HK-2 (cell line): ENCODE measurements at regions not wholly inside any gene's neighbourhood (a gene's known extent, or its start where the extent isn't known, plus 50 kb on each side); places are given as distances from the start of the nearest gene placed in this dataset.
"Not testable (repeated sequence)": the region's sequence is repeated elsewhere in the genome, so short reads cannot be mapped to it uniquely, and the experiment has no call there.

Experiments used
- DNase-seq: peaks from one replicate; pipeline ENCODE4 v3.0.0-alpha.2; 2018; ENCODE audit not compliant: unreplicated experiment

DNA sequence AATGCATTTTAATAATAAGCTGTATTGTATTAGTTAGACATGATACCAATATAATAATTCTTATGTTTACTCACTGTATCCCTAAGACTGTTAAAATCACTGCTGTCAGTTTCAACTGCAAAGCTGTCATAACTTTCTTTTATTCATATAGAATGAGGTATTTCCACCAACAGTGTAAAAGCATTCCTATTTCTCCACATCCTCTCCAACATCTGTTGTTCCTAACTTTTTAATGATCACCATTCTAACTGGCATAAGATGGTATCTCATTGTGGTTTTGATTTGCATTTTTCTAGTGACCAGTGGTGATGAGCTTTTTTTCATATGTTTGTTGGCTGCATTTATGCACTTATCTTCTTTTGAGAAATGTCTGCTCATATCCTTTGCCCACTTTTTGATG, 177.6 kb upstream of the MME start:
- DNase-seq = not testable (repeated sequence)

DNA sequence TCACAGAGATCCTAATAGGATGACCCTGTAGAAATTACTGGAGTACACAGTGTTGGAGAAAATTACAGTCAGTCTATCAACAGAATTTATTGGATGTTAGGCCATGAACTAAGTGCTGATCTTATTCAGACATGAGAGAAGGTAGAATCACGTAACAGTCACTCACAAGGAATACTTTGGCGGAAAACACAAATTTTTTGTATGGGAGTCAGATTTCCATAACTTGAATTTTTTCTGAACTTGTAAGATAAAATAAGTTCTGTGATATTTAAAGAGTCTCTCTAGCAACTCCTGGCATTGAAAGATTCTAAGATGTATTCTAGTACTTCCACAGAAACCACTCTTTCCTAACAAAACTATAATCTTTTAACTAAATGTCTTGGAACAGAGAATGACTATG, 178.8 kb upstream of the MME start:
- DNase-seq = no peak

DNA sequence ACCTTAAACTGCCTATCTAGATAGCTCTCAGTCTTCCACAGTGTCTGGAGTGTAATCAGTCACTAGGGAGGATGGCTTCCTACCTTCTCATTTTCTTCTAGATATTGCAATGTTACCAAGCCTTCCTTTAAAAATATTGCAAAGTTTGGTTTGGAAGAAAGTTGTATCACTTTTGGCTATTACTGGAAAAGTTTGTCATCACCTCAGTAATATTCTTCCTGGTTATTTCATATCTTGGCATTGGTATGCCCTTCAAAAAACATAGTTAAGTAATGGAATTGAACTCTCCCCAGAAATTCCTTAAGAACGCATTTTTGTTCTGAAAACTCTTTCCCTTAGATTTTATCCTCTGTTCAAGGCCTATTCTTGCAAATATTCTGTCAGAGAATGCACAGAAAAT, 179.3 kb upstream of the MME start:
- DNase-seq = no peak

DNA sequence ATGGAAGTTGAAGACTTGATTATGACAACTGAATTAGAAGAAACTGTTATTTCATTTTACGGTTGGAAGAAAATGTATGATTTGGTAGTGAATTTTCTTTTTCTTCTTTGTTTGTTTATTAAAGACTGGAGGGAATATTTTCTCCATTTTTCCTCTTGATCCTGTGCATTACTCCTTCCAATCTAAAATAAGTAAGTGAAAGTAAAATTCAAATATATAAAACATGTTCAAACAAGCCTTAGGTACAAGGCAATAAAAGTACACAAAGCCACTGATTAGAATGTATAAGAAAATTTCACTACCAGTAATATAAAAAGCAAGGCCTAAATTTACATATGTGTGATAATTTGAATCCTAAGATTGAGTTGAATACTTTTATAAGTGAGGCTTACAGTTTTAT, 181.2 kb upstream of the MME start:
- no peak for DNase-seq

DNA sequence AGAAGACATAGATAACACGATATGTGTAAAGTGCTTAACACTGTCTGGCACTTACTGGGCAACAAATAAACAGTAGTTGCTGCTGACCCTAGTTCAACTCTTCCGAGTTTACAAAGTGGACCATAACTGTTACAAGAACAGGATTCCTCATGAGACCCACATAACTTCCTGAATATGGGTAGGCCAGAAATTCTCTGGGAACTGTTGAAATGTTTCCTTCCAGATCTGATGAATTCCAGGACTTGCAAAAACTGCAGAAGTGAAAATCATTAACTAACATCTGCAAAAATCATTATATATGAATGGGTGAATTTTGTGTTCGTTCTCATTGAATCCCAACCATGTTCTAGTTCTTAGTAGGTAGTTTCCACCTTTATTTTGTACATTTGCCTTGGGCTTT, 181.7 kb upstream of the MME start:
- no peak for DNase-seq

DNA sequence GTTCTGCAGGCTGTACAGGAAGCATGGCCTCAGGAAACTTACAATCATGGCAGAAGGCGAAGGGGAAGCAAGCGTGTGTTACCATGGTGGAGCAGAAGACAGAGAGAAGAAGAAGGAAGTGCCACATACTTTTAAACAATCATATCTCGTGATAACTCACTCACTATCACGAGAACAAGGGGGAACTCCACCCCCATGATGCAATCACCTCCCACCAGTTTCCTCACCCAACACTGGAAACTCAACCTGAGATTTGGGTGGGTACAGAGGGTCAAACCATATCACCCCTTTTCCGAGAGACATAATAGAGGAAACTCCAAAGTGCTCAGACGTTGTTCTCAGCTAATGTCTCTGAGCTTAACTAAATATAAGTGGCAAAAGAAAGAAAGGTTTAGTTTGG, 186.3 kb upstream of the MME start:
- DNase-seq = no peak

DNA sequence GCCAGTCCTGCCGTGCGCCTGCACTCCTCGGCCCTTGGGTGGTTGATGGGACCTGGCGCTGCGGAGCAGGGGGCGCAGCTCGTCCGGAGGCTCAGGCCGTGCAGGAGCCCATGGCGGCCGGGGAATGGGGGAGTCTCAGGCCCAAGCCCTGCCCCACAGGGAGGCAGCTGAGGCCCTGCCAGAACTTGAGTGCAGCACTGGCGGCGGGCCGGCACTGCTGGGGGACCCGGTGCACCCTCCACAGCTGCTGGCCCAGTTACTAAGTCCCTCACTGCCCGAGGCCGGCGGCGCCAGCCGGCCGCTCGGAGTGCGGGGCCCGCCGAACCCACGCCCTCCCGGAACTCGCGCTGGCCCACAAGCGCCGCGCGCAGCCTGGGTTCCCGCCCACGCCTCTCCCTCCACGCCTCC, 190.9 kb upstream of the MME start:
- DNase-seq = no peak

DNA sequence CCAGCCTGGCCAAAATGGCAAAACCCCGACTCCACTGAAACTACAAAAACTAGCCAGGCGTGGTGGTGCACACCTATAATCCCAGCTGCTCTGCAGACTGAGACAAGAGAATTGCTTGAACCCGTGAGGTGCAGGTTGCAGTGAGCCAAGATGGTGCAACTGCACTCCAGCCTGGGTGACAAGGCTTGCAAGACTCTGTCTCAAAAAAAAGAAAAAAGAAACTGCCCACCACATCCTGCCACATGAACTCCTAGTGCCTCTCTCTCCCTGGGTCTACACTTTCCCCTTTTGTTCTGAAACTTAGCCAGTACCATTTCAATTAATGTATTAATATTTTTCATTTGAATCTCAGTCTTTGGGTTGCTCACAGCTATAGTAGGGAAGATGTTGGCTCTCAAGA, 192.2 kb upstream of the MME start:
- DNase-seq = no peak

DNA sequence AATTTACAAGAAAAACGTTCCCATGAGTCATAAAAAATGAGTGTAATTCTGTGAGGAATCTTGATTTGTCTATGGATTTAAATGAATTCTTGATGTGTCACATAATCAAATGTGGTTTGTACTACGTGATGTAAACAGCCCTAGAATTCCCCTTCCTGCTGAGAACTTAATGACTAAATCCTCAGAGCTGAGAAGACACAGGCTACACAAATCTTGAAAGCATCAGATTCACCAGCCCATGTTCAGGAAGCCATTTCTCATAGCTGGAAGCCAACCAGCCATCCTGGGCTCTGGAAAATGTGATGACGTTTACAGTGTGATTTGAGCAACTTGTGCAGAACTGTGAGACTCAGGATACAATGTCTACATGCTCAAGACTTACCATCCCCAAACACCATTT, 193.7 kb upstream of the MME start:
- DNase-seq = peak; percentile 25

DNA sequence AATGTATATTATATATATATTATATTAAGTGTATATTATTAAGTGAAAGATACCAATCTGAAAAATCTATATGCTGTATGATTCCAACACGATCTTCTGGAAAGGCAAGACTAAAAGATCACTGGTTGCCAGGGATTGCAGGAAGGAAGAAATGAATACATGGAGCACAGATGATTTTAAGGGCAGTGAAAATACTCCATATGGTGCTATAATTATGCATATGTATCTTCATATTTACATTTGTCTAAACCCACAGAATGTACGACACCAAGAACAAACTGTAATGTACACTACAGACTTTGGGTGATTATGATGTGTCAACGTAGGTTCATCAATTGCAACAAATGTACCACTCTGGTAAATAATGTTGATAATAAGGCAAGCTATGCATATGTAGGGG, 194.7 kb upstream of the MME start:
- DNase-seq = no peak

DNA sequence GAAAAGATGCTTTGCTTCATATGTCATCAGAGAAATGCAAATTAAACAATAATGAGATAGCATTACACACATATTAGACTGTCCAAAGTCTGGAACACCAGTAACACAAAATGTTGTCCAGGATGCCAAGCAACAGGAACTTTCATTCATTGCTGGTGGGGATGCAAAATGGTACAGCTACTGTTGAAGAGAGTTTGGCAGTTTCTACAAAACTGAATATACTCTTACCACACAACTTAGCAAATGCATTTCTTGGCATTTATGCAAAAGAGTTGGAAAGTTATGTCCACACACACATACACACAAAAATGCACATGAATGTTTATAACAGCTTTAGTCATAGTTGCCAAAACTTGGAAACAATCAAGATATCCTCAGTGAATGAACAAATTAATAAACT, 195.2 kb upstream of the MME start:
- DNase-seq = no peak

DNA sequence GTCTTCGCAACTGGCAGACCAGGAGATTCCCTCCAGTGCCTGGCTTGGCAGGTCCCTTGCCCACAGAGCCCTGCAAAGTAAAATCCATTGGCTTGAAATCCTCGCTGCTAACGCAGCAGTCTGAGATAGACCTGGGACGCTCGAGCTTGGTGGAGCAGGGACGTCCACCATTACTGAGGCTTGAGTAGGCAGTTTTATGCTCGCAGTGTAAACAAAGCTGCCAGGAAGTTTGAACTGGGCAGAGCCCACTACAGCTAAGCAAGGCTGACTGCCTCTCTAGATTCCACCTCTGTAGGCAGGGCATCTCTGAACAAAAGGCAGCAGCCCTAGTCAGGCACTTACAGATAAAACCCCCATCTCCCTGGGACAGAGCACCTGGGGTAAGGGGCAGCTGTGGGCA, 205.0 kb upstream of the MME start:
- no peak for DNase-seq

DNA sequence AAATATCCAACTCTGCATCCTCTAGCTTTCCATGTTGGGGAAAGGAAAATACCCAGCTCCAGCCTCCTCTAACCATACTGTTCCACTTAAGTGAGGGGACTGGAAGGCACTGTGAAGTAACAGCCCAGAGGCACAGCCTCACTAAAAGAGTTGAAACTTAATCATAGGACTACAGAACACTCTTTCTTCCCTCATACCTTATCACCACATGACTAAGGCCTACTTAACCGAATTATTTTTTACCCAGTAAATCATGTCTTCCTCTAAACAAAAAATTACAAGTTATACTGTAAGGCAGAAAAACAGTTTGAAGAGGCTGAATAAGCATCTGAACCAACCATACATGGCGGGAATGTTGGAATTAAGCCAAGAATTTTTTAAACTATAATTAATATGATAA, 207.4 kb upstream of the MME start:
- DNase-seq = no peak

DNA sequence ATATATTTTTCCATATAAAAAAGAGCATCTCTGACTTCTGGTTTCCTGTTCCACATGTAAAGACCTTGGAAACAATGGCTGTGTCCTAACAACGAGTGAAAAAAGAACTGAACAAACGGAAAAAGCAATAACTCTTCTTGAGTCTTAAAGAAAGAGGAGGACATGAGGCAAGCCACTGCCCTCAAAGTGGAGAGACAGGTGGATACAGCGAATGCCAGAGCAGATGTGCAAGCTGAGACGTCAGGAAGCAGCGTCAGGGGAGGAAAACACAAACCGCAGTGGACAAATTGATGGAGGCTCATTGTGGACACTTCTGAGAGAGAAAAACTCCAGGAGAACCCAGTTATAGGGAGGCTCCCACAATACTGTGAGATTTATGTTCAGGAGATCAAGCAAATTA, 208.0 kb upstream of the MME start:
- DNase-seq = no peak

DNA sequence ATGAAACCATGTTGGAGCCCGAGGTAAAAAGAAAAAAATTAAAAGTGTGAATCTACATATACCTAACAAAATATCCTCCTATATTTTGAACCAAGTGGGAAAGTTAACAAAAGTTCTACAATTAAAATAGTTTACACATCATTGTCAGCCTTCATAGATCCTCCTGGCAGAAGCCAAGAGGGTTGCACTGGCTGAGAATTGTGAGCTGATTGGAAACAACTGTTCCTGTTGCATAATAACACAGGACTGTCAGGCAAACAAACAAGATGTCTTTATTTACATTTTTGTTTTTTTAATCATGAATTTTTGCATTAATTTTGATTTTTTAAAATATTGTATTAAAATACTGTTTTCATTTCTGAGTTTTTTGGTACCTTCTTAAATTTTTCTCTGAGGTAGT, 215.2 kb upstream of the MME start:
- no peak for DNase-seq

DNA sequence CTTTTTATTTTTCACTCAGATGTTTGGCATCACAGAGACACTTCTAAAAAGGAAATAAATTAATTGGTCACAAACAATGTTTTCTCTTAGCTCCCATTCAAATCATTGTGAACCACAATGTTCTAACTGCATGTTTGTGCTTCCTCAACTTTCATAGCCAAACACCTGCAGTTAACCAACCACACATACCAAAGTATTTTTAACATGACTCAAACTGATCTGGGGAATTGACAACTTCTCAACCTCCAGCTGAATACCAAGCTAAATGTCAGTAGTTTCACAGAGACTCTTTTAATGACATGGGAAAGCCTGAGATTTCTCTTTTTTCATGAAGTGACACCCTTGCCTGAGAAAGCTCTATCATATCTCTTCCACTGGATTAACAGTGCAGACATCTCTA, 217.9 kb upstream of the MME start:
- DNase-seq = no peak

DNA sequence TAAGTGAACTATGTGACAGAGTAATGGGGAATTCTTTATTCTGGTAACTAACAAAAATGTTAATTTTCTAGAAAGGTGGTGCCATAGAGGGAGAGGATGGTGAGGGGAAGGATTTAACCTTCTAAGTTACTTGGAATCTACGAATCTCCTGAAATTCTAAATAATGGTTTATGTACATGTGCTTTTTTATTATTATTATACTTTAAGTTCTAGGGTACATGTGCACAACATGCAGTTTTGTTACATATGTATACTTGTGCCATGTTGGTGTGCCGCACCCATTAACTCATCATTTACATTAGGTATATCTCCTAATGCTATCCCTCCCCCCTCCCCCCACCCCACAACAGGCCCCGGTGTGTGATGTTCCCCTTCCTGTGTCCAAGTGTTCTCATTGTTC, 227.1 kb upstream of the MME start:
- DNase-seq = not testable (repeated sequence)

DNA sequence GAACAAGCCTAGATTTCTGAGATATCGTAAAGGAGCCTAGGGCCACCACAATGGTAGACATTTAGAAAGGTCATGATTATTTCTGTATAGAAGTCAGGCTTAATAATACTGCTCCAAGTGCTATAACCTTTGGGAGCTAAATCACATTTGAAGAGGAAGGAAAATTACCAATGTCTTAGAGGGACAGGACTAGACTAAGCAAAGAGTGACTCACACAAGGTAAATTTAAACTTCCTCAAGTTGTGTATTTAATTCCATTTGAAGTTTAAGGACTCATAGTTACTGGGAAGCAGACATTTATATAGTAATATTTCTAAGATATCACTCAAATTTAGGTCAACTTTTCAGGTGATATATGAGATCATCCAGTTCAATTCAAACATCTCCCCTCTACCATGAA, 227.6 kb upstream of the MME start:
- no peak for DNase-seq

DNA sequence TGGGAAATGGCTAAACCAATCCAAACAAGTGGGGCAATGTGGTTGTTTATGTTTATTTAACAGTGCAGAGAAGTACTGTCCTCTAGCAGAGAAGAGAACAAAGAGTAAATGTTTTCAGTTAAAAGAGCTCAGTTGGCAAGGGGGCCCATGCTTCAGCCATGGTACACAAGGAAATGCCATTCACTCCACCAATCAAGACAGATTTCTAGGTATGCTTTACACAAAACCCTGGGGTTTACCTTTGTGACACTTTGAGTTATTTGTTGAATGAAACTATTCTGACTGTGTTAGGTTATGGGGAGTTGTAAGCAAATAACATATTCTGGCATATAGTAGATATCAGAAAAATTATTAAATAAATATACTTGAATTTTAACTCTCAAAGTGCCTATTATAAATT, 228.5 kb upstream of the MME start:
- DNase-seq = no peak

DNA sequence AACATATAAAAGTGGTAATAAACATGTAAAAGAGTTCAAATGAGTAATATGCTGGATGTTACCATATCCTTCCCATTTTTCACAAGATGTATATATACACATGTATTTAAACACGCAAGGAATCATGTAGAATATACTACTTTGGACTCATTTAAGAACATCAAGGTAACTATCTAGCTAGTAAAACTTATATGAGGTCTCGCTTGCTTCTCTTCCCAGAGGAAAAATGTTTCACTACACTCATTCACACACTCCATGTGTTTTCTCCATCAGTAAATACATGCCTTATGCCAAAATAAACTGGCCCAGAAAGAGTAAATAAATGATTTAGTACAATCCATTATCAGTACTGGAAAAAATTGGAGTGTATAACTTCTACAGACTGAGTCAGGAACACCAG, 229.2 kb upstream of the MME start:
- no peak for DNase-seq

DNA sequence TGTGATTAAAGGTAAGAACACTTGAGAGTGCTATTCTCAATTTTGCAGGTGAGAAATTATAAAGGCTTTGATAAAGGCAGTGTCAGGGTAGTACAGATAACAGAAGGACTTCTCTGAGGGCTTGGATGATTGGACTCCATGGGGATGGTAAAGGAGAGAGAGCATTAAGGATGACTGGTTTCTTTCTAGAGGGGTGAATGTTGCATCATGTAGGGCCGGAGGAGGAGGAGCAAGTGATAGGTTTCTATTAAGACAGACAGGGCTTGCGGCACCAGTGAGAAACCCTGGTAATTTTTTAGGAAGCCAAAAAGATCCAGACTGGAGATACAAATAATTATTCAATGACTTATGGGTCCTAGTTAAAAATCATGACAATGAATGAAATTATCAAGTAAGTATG, 230.7 kb upstream of the MME start:
- DNase-seq = no peak

DNA sequence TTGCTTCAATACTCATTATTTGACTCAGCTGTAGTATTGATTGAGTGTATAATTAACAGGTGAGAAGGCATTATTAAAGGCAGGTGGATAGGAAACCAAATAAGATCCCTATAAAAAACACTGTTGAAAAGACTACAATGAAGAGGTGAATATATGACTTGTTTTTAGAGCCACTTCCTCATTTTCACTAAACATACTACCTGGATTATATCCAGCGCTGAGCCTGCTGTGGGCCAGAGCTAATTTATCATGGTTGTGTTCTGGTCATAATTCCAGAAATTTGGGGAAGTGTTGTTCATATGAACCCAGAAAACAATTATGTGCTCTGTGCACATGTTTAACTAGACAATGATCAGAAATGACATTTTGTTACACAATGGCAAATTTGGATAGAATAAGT, 235.3 kb upstream of the MME start:
- no peak for DNase-seq

DNA sequence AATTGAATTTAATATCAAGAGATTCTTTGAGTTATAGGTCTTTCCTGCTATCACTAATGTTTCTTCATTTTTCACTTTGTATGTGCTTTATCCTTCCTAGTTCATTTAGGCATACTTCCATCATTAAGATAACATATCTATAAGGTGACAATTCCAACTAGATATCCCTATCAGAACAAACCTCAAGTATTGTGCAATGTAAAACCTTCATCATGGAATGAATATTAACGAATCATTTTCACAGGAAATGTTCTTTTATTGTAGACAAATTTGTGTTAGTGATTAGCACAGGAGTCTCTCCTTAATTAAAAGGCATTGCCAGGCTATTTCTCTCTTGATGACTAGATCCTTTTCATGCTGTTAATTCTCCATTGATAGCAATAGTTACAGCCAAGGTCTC, 236.5 kb upstream of the MME start:
- no peak for DNase-seq

DNA sequence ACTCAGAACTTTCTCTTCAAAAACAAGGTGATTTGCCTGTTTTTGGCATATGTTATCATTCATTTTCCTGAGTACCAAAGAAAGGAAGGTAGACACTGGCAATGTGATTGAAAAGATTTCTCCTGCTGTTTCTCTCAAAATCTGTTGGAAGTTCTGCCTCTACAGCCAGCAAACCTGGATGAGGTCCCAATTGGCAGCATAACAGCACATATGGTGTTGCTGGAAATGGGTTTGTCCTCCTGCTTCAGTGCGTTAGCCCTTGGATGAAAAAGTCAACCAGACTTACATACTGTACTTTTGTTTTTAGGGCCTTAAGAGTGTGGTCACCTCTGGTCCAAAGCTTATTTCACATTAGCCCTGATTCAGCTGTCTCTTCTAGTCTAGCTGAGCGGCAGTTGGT, 237.6 kb upstream of the MME start:
- DNase-seq = no peak

DNA sequence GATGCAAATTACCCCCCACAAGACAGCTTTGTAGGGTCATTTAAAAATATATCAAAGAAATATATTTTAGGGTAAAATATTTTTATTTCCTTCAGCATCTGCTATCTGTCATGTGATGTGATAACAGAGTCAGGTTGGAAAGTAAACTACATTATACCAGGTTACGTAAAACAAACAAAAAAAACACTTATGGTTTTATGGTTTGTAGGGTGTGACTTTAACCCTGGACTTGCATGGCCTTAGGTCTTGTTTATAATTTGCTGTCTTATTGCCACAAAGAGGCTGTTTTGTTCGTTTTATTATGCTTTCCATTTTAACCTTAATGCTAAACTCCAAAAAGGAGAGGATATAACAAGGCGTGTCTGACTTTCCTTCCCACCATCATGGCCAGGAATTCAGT, 244.5 kb upstream of the MME start:
- no peak for DNase-seq
